Esophagus muscularis mucosa (tissue), 4 donors: ENCODE measurements at regions not wholly inside any gene's neighbourhood (a gene's known extent, or its start where the extent isn't known, plus 50 kb on each side); places are given as distances from the start of the nearest gene placed in this dataset.

Source experiments
- DNase-seq: peaks from one replicate; pipeline ENCODE4 v3.0.0-alpha.2; 2017; ENCODE audit errors: extremely low spot score
- H3K27ac ChIP-seq, 4 donors: fragments of 200-600 bp; sonication (generic); replicated peaks in 1 of 4; 1 replicate in 3 of 4; 2 replicates in 1 of 4; pipeline ENCODE4 v1.5.1; 2016 to 2019; ENCODE audit warnings: mild to moderate bottlenecking in 1 of 4
- H3K27me3 ChIP-seq, 4 donors: fragments of 200-600 bp; sonication (generic); one replicate each; pipeline versions ENCODE4 v1.5.1 to v1.6.0; 2016 to 2019
- H3K36me3 ChIP-seq, 4 donors: fragments of 200-600 bp; sonication (generic); one replicate each; pipeline ENCODE4 v1.5.1; 2016 to 2019
- H3K4me1 ChIP-seq, 4 donors: fragments of 200-600 bp; sonication (generic); one replicate each; pipeline ENCODE4 v1.5.1; 2016 to 2019
- H3K4me3 ChIP-seq, 4 donors: fragments of 200-600 bp; sonication (generic); 1 replicate in 2 of 4; 2 replicates in 2 of 4; pipeline ENCODE4 v1.5.1; 2016 to 2019; ENCODE audit warnings: mild to moderate bottlenecking in 4 of 4, moderate library complexity in 1 of 4
- H3K9me3 ChIP-seq, 4 donors: fragments of 200-600 bp; sonication (generic); 1 replicate in 3 of 4; 2 replicates in 1 of 4; pipeline ENCODE4 v1.5.1; 2016 to 2019
- EP300 ChIP-seq: sonication (generic); formaldehyde crosslinking; IDR thresholded peaks from one replicate; pipeline ENCODE4 v1.6.1; 2017; ENCODE audit warnings: antibody characterized with exemption
- POLR2A ChIP-seq: fragments of 450-650 bp; IDR thresholded peaks from one replicate; pipeline ENCODE4 v1.6.1; 2017; ENCODE audit warnings: antibody characterized with exemption, moderate library complexity, mild to moderate bottlenecking, low read depth
- POLR2AphosphoS5 ChIP-seq, 2 donors: sonication (generic); formaldehyde crosslinking; IDR thresholded peaks; one replicate each; pipeline ENCODE4 v1.6.1; 2017; ENCODE audit warnings: antibody characterized with exemption in 2 of 2
- WGBS: methylation state at CpG from one replicate; pipeline ENCODE4 v1.1.5; 2018; 5-methylcytosine and 5-hydroxymethylcytosine counted together
- intact Hi-C: fragments of 100-400 bp; cut with DNase I; formaldehyde crosslinking; loops from one replicate; pipeline ENCODE4 v1.15.1; 2023
- TF ChIP-seq, protein P1 (sequence below), 3 experiments: fragments of 200-600 bp in 2 of 3; fragments of 450-650 bp in 1 of 3; sonication (generic) in 2 of 3; IDR thresholded peaks; one replicate each; pipeline ENCODE4 v1.5.1; 2017 to 2019; ENCODE audit warnings: antibody characterized with exemption in 3 of 3, mild to moderate bottlenecking in 2 of 3, moderate library complexity in 1 of 3

DNA sequence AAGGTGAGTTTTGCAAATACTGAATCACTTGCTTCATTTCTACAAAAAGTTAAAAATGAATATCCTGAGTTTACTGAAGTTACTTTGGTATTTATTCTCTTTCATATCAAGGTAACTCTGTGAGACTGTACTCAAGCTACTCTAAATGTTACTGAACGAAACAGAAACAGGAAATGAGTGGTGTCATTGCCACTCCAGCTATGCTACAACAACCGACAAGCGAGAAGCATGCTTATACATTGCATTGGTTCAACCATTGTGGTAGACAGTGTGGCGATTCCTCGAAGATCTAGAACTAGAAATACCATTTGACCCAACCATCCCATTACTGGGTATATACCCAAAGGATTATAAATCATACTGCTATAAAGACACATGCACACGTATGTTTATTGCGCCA lies 313.2 kb upstream of the THBS1 start:
- WGBS = 97% methylated on average over 7 of the region's 7 CpGs
- intact Hi-C loops = no loop called here
- no peaks in the 10 kb centered on the region for H3K36me3 ChIP-seq
- no peaks in the 10 kb centered on the region for H3K27me3 ChIP-seq
- H3K9me3 ChIP-seq = no peaks in the 10 kb centered on the region
- H3K27ac ChIP-seq = no peak overlapping the region
- TF ChIP-seq, protein P1, sequence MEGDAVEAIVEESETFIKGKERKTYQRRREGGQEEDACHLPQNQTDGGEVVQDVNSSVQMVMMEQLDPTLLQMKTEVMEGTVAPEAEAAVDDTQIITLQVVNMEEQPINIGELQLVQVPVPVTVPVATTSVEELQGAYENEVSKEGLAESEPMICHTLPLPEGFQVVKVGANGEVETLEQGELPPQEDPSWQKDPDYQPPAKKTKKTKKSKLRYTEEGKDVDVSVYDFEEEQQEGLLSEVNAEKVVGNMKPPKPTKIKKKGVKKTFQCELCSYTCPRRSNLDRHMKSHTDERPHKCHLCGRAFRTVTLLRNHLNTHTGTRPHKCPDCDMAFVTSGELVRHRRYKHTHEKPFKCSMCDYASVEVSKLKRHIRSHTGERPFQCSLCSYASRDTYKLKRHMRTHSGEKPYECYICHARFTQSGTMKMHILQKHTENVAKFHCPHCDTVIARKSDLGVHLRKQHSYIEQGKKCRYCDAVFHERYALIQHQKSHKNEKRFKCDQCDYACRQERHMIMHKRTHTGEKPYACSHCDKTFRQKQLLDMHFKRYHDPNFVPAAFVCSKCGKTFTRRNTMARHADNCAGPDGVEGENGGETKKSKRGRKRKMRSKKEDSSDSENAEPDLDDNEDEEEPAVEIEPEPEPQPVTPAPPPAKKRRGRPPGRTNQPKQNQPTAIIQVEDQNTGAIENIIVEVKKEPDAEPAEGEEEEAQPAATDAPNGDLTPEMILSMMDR (IDR thresholded peaks at IDR 0.05) = no peak
- TF ChIP-seq POLR2AphosphoS5 (IDR thresholded peaks at IDR 0.05) = no peak
- no peak for TF ChIP-seq POLR2A
- TF ChIP-seq EP300 = no peak
- no peak overlapping the region for H3K4me3 ChIP-seq
- DNase-seq = no peak
- peaks cover 0 to 19% (median 0%) of the 10 kb centered on the region in 4 donors for H3K4me1 ChIP-seq

DNA sequence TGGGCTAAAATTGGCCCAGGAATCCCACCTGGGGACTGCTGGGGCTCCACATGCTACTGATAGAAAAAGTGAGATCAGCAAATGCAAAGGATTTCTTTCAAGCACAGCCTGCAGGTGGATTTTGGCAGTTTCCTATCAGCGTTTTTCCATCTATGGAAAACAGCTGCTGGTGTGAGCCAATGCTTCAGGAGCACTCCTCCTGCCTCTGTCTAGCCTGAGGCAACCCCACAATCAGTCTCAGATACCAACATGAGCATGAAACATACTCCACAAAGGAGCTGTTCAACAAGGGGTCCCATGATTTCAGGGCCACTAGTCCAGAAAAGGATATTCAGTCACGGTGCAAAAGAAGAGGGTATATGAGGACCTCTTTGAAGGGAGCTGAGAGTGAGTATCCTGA lies 311.5 kb upstream of the THBS1 start:
- no peak for DNase-seq
- TF ChIP-seq POLR2AphosphoS5 (IDR thresholded peaks at IDR 0.05) = no peak
- TF ChIP-seq POLR2A = no peak
- no peak for TF ChIP-seq EP300
- TF ChIP-seq, protein P1 (IDR thresholded peaks at IDR 0.05) = no peak
- WGBS = 89% methylated on average over 2 of the region's 2 CpGs

DNA sequence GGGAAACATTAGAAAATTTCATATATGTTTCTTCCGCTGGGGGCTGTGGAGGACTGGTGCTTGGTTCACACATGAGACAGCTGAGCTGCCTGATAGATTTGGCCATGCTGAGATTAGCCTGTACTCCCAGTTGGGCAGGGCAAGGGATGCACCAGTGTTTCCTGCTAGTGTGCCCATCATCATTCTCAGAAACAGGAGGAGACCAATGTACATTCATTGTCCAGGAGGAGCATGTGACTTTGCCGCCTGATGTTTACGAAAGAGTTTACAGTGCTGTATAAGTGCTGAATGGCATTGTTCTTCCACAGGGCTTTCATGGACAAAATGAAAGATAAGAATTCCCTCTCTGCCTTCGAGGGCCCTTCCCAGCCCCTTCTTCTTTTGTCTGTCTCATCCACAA lies 311.1 kb upstream of the THBS1 start:
- TF ChIP-seq EP300 (no peak), POLR2A (no peak)
- TF ChIP-seq, protein P1 (IDR thresholded peaks at IDR 0.05) = no peak
- no peaks in the 10 kb centered on the region for H3K36me3 ChIP-seq
- no peak overlapping the region for H3K27ac ChIP-seq
- H3K4me3 ChIP-seq = no peak overlapping the region
- H3K9me3 ChIP-seq = no peaks in the 10 kb centered on the region
- no peak for DNase-seq
- intact Hi-C loops = no loop called here
- no peaks in the 10 kb centered on the region for H3K27me3 ChIP-seq
- peaks cover 0 to 29% (median 5%) of the 10 kb centered on the region in 4 donors for H3K4me1 ChIP-seq
- WGBS = 83% methylated on average over 4 of the region's 4 CpGs

More for the DNA sequence above, 311.5 kb upstream of the THBS1 start:
- Histone ChIP-seq H3K27me3 (no peaks in the 10 kb centered on the region), H3K4me3 (no peak overlapping the region), H3K36me3 (no peaks in the 10 kb centered on the region), H3K9me3 (no peaks in the 10 kb centered on the region), H3K27ac (no peak overlapping the region), H3K4me1 (peaks cover 0 to 29% (median 5%) of the 10 kb centered on the region in 4 donors)
- intact Hi-C loops = no loop called here

DNA sequence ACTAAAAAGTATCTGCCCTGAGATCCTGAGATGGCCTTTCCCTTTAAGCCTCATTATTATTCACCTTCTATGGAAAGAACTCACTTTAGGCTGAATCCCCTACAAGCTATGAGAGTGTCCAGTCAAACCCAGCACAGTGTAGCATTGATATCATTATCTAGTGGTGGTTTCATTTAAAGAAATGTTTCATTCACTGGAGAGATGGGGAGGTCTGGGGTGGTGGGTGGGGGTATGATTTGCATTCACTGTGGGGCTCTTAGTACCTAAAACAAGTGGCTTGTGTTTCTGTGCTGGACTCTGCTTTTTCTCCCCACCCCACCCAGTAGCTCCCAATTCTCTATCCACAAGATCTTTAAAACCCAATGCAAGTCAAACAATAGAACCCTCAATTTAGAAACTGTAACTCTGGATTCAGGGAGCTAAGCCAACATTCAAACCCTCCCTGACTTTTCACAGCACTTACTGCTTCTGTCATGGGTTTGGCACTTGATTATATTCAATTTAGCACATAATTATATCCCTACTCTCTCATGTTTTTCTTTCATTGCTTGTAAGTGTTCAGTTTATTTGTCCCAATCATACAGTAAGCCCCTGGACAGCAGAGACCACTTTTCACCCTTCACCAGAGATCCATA lies 310.5 kb upstream of the THBS1 start:
- no peak for TF ChIP-seq POLR2A

DNA sequence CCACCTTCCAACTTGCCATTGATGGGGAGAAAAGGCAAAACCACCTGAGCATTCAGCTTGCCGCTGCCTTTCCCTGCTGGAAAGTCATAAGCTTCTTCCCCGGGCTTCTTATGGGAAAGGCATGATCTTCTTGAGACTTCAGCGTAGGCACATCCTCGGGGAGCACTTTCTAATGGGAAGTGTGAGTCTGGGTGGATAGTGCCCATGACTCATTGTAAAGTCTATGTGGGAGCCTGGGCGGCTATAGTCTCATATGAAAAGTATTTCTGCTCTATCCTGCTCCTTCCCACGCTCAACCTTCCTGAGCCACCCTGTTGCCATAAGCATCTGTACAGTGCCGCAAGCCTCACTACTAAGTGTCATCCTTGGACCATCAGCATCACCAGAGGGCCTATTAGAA lies 309.9 kb upstream of the THBS1 start:
- H3K4me1 ChIP-seq = peaks cover 0 to 29% (median 5%) of the 10 kb centered on the region in 4 donors
- whole genome bisulfite sequencing = 98% methylated on average over 7 of the region's 7 CpGs
- TF ChIP-seq POLR2A (no peak), POLR2AphosphoS5 (IDR thresholded peaks at IDR 0.05) (no peak), EP300 (no peak)
- TF ChIP-seq, protein P1 (IDR thresholded peaks at IDR 0.05) = no peak
- intact Hi-C loops = no loop called here
- no peak overlapping the region for H3K4me3 ChIP-seq
- H3K27ac ChIP-seq = no peak overlapping the region
- no peaks in the 10 kb centered on the region for H3K27me3 ChIP-seq
- no peaks in the 10 kb centered on the region for H3K9me3 ChIP-seq
- no peak for DNase-seq
- H3K36me3 ChIP-seq = no peaks in the 10 kb centered on the region

More for the DNA sequence above, 310.5 kb upstream of the THBS1 start:
- Histone ChIP-seq H3K4me1 (peaks cover 0 to 29% (median 5%) of the 10 kb centered on the region in 4 donors), H3K27ac (no peak overlapping the region), H3K4me3 (no peak overlapping the region), H3K27me3 (no peaks in the 10 kb centered on the region), H3K36me3 (no peaks in the 10 kb centered on the region), H3K9me3 (no peaks in the 10 kb centered on the region)
- intact Hi-C loops = no loop called here
- DNase-seq = no peak
